ENCODE measurements at regions not wholly inside any gene's neighbourhood (a gene's known extent, or its start where the extent isn't known, plus 50 kb on each side); places are given as distances from the start of the nearest gene placed in this dataset.

DNA sequence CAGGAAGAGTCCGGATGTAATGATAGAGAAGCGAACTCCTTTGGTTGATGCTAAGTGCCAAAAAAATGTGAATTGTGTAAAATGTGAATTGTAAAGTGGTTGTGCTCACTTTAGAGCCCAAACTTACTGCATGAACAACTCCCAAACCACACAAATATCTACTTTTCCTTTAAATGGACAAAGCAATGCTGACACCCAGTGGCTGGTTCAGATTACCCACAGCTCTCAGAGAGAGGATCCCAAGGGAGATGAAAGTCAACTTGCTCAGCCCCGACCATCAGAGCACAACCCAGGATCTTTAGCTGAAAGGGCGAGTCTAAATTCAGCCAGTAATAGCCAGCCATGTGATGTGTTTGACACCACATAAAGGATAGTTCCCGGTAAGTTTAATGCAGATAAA is 133.7 kb downstream of the NMUR2 start:
- Histone ChIP-seq H3K36me3 (ENCODE audit: control insufficient read depth, insufficient read depth, low read length) (no peaks in the 10 kb centered on the region), H3K4me3 (ENCODE audit: extremely low read depth, insufficient read depth, low read length, poor library complexity, severe bottlenecking) (no peak overlapping the region), H3K9me3 (ENCODE audit: control insufficient read depth, low read length) (no peaks in the 10 kb centered on the region), H3K4me1 (ENCODE audit: control insufficient read depth, insufficient read depth, low read length, poor library complexity, severe bottlenecking) (no peaks in the 10 kb centered on the region), H3K27ac (ENCODE audit: low read depth, low read length, severe bottlenecking) (no peak overlapping the region)
- WGBS, 2 experiments (ENCODE audit: insufficient coverage in 2 of 2), result 36 to 64% methylated on average over 2 to 4 of the region's 5 CpGs

DNA sequence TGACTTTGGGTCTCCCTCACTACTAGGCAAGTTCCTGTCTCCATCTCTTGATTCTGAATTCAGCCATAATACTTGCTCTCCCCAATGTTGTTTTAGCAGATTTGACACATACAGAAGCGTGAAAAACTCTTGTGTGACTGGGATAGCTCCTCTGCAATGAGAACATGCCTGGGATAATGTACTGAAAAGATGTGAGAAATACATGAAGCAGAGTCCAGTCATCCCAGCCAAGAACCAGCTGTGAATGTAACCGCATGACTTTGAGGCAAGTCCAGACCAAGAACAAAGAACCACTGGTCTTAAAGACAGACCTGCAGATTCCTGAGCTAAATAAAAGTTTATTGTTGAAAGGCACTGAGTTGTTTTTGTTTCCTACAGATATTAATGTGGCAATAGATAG is 135.0 kb downstream of the NMUR2 start:
- no peaks in the 10 kb centered on the region for H3K9me3 ChIP-seq (ENCODE audit: control insufficient read depth, low read length)
- no peak overlapping the region for H3K4me3 ChIP-seq (ENCODE audit: extremely low read depth, insufficient read depth, low read length, poor library complexity, severe bottlenecking)
- 70 to 100% methylated on average over 1 to 2 of the region's 2 CpGs for WGBS, 2 experiments (ENCODE audit: insufficient coverage in 2 of 2)
- H3K4me1 ChIP-seq (ENCODE audit: control insufficient read depth, insufficient read depth, low read length, poor library complexity, severe bottlenecking), result no peaks in the 10 kb centered on the region
- H3K36me3 ChIP-seq (ENCODE audit: control insufficient read depth, insufficient read depth, low read length), result no peaks in the 10 kb centered on the region
- H3K27ac ChIP-seq (ENCODE audit: low read depth, low read length, severe bottlenecking), result no peak overlapping the region

DNA sequence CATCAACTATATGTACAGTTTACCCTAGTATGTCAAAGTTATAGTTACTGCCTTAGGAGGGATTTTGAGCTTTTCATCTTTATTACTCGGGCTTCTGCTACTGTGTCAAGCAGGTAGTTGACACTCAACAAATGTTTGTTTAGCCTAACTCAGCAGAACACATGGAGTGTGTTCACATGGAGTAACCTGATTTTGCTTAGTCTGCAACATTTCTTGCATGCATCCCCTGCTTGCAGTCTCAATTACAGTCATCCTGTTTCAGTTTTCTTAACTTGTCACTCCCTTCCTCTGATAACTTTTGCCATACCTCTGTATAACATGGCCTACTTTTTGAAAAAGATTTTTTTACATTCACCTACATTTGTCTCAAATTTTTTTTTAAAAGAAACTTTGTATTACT is 135.5 kb downstream of the NMUR2 start:
- H3K4me3 ChIP-seq (ENCODE audit: extremely low read depth, insufficient read depth, low read length, poor library complexity, severe bottlenecking), result no peak overlapping the region
- H3K36me3 ChIP-seq (ENCODE audit: control insufficient read depth, insufficient read depth, low read length), result no peaks in the 10 kb centered on the region
- no peak overlapping the region for H3K27ac ChIP-seq (ENCODE audit: low read depth, low read length, severe bottlenecking)
- no peaks in the 10 kb centered on the region for H3K4me1 ChIP-seq (ENCODE audit: control insufficient read depth, insufficient read depth, low read length, poor library complexity, severe bottlenecking)
- 80 to 89% methylated on average over 1 of the region's 1 CpG for WGBS, 2 experiments (ENCODE audit: insufficient coverage in 2 of 2)
- H3K9me3 ChIP-seq (ENCODE audit: control insufficient read depth, low read length), result no peaks in the 10 kb centered on the region

DNA sequence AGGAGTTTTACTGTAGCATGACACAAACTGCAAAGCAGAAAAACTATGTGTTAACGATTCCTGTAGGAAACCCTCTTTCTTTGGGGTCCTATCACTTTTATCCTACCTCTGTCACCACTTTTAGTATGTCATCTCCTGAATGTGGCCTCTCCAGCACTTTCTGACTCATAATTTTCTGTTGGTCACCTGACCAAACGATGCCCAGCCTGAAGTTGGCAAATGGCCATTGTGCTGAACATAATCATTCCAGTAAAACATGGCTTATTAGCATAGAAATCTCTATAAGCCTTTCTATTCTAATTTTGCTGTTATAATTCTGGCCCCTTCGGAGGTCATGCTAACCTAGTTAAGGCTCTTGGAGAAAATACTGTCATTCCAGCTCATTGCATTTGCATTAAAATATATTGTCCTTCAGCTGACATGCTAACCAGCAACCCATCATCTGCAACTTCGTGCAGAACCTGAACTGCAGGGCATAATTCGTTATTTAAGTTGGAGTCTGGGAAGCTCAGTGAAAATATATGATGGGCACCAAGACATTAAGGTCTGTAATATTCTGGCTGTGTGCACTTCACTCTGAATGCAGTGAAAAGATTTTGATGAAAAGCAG is 140.3 kb downstream of the NMUR2 start:
- no peaks in the 10 kb centered on the region for H3K9me3 ChIP-seq (ENCODE audit: control insufficient read depth, low read length)
- H3K4me3 ChIP-seq (ENCODE audit: extremely low read depth, insufficient read depth, low read length, poor library complexity, severe bottlenecking), result no peak overlapping the region
- no peaks in the 10 kb centered on the region for H3K36me3 ChIP-seq (ENCODE audit: control insufficient read depth, insufficient read depth, low read length)
- no peak overlapping the region for H3K27ac ChIP-seq (ENCODE audit: low read depth, low read length, severe bottlenecking)
- WGBS, 2 experiments (ENCODE audit: insufficient coverage in 2 of 2), result 77 to 87% methylated on average over 3 to 5 of the region's 5 CpGs
- no peaks in the 10 kb centered on the region for H3K4me1 ChIP-seq (ENCODE audit: control insufficient read depth, insufficient read depth, low read length, poor library complexity, severe bottlenecking)

DNA sequence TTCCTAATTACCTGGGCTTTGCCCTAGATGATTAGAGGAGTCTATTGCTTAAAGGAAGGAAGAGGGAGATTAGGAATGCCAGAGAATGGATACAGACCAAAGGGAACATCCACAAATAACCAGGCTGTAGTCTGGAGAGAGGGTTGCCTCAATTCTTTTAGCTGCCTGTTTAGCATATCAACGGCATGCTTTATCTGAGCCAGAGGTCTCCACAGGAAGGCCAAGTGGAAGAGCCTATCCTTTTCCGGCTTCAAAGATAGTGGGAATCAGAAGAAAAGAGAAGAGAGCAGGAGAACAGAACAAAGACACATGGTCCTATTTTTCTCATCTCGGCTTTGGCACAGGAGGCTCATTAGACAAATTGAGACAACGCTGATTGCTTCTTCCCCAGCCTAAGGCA is 142.4 kb downstream of the NMUR2 start:
- Histone ChIP-seq H3K36me3 (ENCODE audit: control insufficient read depth, insufficient read depth, low read length) (no peaks in the 10 kb centered on the region), H3K9me3 (ENCODE audit: control insufficient read depth, low read length) (no peaks in the 10 kb centered on the region), H3K4me1 (ENCODE audit: control insufficient read depth, insufficient read depth, low read length, poor library complexity, severe bottlenecking) (no peaks in the 10 kb centered on the region), H3K27ac (ENCODE audit: low read depth, low read length, severe bottlenecking) (no peak overlapping the region), H3K4me3 (ENCODE audit: extremely low read depth, insufficient read depth, low read length, poor library complexity, severe bottlenecking) (no peak overlapping the region)
- WGBS, 2 experiments (ENCODE audit: insufficient coverage in 2 of 2), result 18 to 34% methylated on average over 3 to 4 of the region's 4 CpGs

DNA sequence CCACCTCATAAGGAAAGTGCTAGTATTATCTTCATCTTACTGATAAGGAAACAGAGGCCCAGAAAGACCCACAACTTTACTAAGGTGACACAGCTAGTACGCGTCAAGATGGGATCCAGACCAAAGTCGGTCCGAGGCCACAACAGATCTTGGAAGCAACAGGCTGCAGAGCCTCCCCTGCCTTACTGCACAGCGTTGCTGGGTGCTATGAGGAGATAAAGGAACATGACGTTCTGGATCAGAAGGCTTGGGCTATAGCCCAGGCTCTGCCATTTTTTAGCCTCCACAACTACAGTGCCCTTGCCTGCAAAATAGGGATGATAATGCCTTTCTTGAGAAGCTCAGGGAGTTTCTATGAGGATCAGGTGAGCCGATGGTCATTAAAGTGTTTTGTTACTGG is 144.1 kb downstream of the NMUR2 start:
- no peak overlapping the region for H3K4me3 ChIP-seq (ENCODE audit: extremely low read depth, insufficient read depth, low read length, poor library complexity, severe bottlenecking)
- H3K27ac ChIP-seq (ENCODE audit: low read depth, low read length, severe bottlenecking), result no peak overlapping the region
- no peaks in the 10 kb centered on the region for H3K36me3 ChIP-seq (ENCODE audit: control insufficient read depth, insufficient read depth, low read length)
- H3K4me1 ChIP-seq (ENCODE audit: control insufficient read depth, insufficient read depth, low read length, poor library complexity, severe bottlenecking), result no peaks in the 10 kb centered on the region
- H3K9me3 ChIP-seq (ENCODE audit: control insufficient read depth, low read length), result no peaks in the 10 kb centered on the region
- 92 to 100% methylated on average over 6 of the region's 7 CpGs for WGBS, 2 experiments (ENCODE audit: insufficient coverage in 2 of 2)

DNA sequence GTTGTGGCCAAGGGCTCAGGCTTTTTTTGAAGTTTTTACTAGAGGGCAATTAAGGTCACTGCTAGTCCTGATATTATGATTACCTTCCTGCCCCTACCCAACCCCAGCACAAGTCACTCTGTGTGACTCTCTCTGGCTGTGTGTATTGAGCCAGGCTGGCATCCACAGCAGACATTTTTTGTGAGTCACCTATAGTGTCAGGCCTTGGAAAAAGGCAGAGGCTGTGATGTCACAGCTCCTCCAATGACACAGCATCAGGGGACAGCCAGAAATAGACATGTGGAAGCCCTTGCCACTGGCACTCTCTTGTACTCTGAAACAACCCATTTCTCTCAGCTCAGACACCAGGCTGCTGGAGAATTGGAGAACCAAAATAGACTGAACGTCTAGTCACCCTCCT is 145.4 kb downstream of the NMUR2 start:
- H3K4me3 ChIP-seq (ENCODE audit: extremely low read depth, insufficient read depth, low read length, poor library complexity, severe bottlenecking), result no peak overlapping the region

DNA sequence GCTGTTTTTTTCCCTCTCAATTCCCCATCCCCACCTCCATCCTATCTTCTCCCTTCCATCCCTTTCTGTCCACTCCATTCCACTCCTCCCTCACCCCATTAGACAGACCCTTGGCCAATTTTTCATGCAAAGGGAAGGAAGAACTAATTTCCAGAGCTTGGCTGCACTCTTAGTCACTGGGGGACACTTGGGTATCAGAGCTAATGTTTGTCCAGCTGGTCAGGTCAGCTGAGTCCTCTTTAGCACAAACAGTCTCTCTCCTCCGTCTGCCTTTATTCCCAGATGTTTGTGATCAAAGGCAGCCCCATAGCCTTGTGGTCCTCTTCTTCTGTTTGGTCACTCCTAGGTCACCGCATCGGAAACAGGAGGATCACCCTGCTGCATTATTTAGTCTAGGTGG is 148.5 kb downstream of the NMUR2 start:
- Histone ChIP-seq H3K4me3 (ENCODE audit: extremely low read depth, insufficient read depth, low read length, poor library complexity, severe bottlenecking) (no peak overlapping the region), H3K4me1 (ENCODE audit: control insufficient read depth, insufficient read depth, low read length, poor library complexity, severe bottlenecking) (no peaks in the 10 kb centered on the region), H3K36me3 (ENCODE audit: control insufficient read depth, insufficient read depth, low read length) (no peaks in the 10 kb centered on the region), H3K27ac (ENCODE audit: low read depth, low read length, severe bottlenecking) (no peak overlapping the region), H3K9me3 (ENCODE audit: control insufficient read depth, low read length) (no peaks in the 10 kb centered on the region)
- WGBS, 2 experiments (ENCODE audit: insufficient coverage in 2 of 2), result 88 to 100% methylated on average over 1 to 2 of the region's 3 CpGs

More for the DNA sequence above, 145.4 kb downstream of the NMUR2 start:
- H3K36me3 ChIP-seq (ENCODE audit: control insufficient read depth, insufficient read depth, low read length), result no peaks in the 10 kb centered on the region
- 86 to 100% methylated on average over 1 of the region's 1 CpG for WGBS, 2 experiments (ENCODE audit: insufficient coverage in 2 of 2)
- no peaks in the 10 kb centered on the region for H3K9me3 ChIP-seq (ENCODE audit: control insufficient read depth, low read length)
- no peak overlapping the region for H3K27ac ChIP-seq (ENCODE audit: low read depth, low read length, severe bottlenecking)
- no peaks in the 10 kb centered on the region for H3K4me1 ChIP-seq (ENCODE audit: control insufficient read depth, insufficient read depth, low read length, poor library complexity, severe bottlenecking)

DNA sequence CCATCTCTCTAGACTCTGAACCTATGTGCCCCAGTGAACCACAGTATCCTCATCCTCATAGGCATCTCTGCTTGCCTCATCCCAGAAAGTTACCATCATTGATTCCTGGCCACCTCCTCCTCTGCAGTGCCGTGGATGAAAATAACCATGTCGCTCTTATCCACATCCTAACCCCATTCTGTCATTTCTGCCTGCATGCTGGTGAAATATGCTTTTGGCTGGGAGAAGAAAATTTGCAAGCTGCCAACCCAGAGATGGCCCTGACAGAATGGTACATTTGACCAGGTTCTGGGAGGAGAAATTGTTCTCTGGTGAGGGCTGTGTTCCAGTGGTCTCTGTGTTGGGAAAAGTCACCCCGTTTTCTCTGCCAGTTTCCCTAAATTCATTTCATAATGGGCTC is 149.7 kb downstream of the NMUR2 start:
- WGBS, 2 experiments (ENCODE audit: insufficient coverage in 2 of 2), result no CpG with 5 or more reads among the region's 3 CpGs
- Histone ChIP-seq H3K27ac (ENCODE audit: low read depth, low read length, severe bottlenecking) (no peak overlapping the region), H3K36me3 (ENCODE audit: control insufficient read depth, insufficient read depth, low read length) (no peaks in the 10 kb centered on the region), H3K4me1 (ENCODE audit: control insufficient read depth, insufficient read depth, low read length, poor library complexity, severe bottlenecking) (no peaks in the 10 kb centered on the region), H3K4me3 (ENCODE audit: extremely low read depth, insufficient read depth, low read length, poor library complexity, severe bottlenecking) (no peak overlapping the region), H3K9me3 (ENCODE audit: control insufficient read depth, low read length) (no peaks in the 10 kb centered on the region)

DNA sequence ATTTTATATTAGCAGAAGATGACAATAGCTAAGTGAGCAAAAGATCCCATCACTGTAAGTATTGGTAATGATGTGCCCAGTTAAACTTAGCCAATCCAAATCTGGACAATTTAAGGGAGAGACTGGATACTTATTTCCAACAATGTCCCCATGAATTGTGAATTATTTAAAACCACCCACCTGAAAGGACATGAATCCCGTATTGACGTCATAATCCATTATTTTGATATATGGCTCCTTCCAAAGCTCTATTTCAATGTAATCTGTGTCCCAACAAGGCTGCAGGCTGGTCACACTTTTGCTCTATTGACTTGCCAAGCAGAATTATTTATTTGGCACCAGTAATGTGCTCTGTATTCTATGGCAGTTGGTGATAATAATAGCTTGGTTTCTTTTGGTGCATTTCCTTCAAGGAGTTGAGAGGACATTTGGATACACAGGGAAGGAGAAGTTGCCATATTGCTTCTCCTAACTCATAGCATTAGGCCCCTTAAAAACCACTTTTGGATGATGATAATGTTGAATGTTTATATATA is 157.2 kb downstream of the NMUR2 start:
- WGBS, 2 experiments (ENCODE audit: insufficient coverage in 2 of 2), result 83% methylated on average over 2 of the region's 2 CpGs
- no peak overlapping the region for H3K27ac ChIP-seq (ENCODE audit: low read depth, low read length, severe bottlenecking)
- no peaks in the 10 kb centered on the region for H3K4me1 ChIP-seq (ENCODE audit: control insufficient read depth, insufficient read depth, low read length, poor library complexity, severe bottlenecking)
- no peak overlapping the region for H3K4me3 ChIP-seq (ENCODE audit: extremely low read depth, insufficient read depth, low read length, poor library complexity, severe bottlenecking)
- no peaks in the 10 kb centered on the region for H3K9me3 ChIP-seq (ENCODE audit: control insufficient read depth, low read length)
- no peaks in the 10 kb centered on the region for H3K36me3 ChIP-seq (ENCODE audit: control insufficient read depth, insufficient read depth, low read length)

DNA sequence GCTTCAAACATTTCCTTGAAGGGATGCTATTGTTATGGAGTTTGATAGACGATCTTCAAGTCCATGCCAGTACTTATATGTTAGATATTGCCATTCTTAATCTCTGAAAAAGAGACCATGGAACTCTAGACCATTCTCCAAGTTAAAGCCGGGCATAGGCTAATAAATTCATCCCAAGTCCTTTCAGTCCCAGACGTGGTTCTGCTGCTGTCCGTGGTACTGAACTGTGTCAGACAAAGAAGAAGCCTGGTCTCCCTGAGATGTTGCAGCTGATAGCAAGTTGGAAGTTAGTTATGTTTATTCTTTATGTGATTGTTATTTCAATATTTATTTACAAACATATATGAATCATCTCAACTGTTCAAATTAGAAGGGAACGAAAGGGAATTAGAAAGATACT is 158.7 kb downstream of the NMUR2 start:
- no peak overlapping the region for H3K4me3 ChIP-seq (ENCODE audit: extremely low read depth, insufficient read depth, low read length, poor library complexity, severe bottlenecking)
- H3K36me3 ChIP-seq (ENCODE audit: control insufficient read depth, insufficient read depth, low read length), result no peaks in the 10 kb centered on the region
- no peaks in the 10 kb centered on the region for H3K9me3 ChIP-seq (ENCODE audit: control insufficient read depth, low read length)
- H3K27ac ChIP-seq (ENCODE audit: low read depth, low read length, severe bottlenecking), result no peak overlapping the region
- H3K4me1 ChIP-seq (ENCODE audit: control insufficient read depth, insufficient read depth, low read length, poor library complexity, severe bottlenecking), result no peaks in the 10 kb centered on the region
- WGBS, 2 experiments (ENCODE audit: insufficient coverage in 2 of 2), result 17% methylated on average over 2 of the region's 5 CpGs; no CpG with 5 or more reads in 1 of the 2 experiments

Measured in mesodermal cell (in vitro differentiated cells).